ENCODE measurements at regions not wholly inside any gene's neighbourhood (a gene's known extent, or its start where the extent isn't known, plus 50 kb on each side); places are given as distances from the start of the nearest gene placed in this dataset.

- Histone ChIP-seq H3K36me3 (ENCODE audit: control insufficient read depth in 2 of 2, extremely low read depth in 1 of 2, insufficient read depth in 1 of 2, low read length in 1 of 2) (no peaks in the 10 kb centered on the region), H3K9me3 (no peaks in the 10 kb centered on the region), H3K27me3 (replicated peaks in 1 of 2; ENCODE audit: control insufficient read depth in 2 of 2, extremely low read depth in 1 of 2, insufficient read depth in 2 of 2, low read length in 1 of 2) (no peaks in the 10 kb centered on the region), H3K4me1 (ENCODE audit: control insufficient read depth in 1 of 2, extremely low read depth in 1 of 2, insufficient read depth in 2 of 2, low read length in 2 of 2) (no peaks in the 10 kb centered on the region), H3K27ac (ENCODE audit: low read length) (no peak overlapping the region), H3K4me3 (ENCODE audit: control insufficient read depth in 1 of 2, extremely low read depth in 1 of 2, low read length in 1 of 2) (no peak overlapping the region)
- no peaks in the 10 kb centered on the region for H3K27me3 Mint-ChIP-seq
- no peaks in the 10 kb centered on the region for H3K4me1 Mint-ChIP-seq
- H3K9me3 Mint-ChIP-seq: peaks cover 5 to 12% (median 8%) of the 10 kb centered on the region in 3 donors
- POLR2A ChIA-PET: no interaction called here
- WGBS (ENCODE audit: insufficient coverage): 55% methylated on average over 3 of the region's 5 CpGs
- DNase-seq (no peak), ATAC-seq (replicated peaks in 1 of 4) (no peak)
- no peaks in the 10 kb centered on the region for H3K36me3 Mint-ChIP-seq
- no peak overlapping the region for H3K27ac Mint-ChIP-seq
- H3K4me3 Mint-ChIP-seq: no peak overlapping the region
- CTCF ChIA-PET: no interaction called here
Observed at GRCh38 chr18:39675906-39676305, 2110.3 kb upstream of the CELF4 start.

- H3K4me3 Mint-ChIP-seq: no peak overlapping the region
- no peak for DNase-seq
- H3K27me3 Mint-ChIP-seq: no peaks in the 10 kb centered on the region
- peaks cover 5 to 12% (median 8%) of the 10 kb centered on the region in 3 donors for H3K9me3 Mint-ChIP-seq
- Histone ChIP-seq H3K9me3 (no peaks in the 10 kb centered on the region), H3K36me3 (ENCODE audit: control insufficient read depth in 2 of 2, extremely low read depth in 1 of 2, insufficient read depth in 1 of 2, low read length in 1 of 2) (no peaks in the 10 kb centered on the region), H3K27ac (ENCODE audit: low read length) (no peak overlapping the region), H3K4me3 (ENCODE audit: control insufficient read depth in 1 of 2, extremely low read depth in 1 of 2, low read length in 1 of 2) (no peak overlapping the region), H3K27me3 (replicated peaks in 1 of 2; ENCODE audit: control insufficient read depth in 2 of 2, extremely low read depth in 1 of 2, insufficient read depth in 2 of 2, low read length in 1 of 2) (no peaks in the 10 kb centered on the region), H3K4me1 (ENCODE audit: control insufficient read depth in 1 of 2, extremely low read depth in 1 of 2, insufficient read depth in 2 of 2, low read length in 2 of 2) (no peaks in the 10 kb centered on the region)
- H3K36me3 Mint-ChIP-seq: no peaks in the 10 kb centered on the region
- H3K4me1 Mint-ChIP-seq: no peaks in the 10 kb centered on the region
- no peak for ATAC-seq (replicated peaks in 1 of 4)
- CTCF ChIA-PET: no interaction called here
- POLR2A ChIA-PET: interaction anchor here in 1 of 2 donors (0.6 kb wide), 1 partner anchor 10 kb away, joined by 4 read pairs; no protein-coding TSS in a partner anchor
- no peak overlapping the region for H3K27ac Mint-ChIP-seq
- 80% methylated on average over 3 of the region's 3 CpGs for WGBS (ENCODE audit: insufficient coverage)
Observed at GRCh38 chr18:39675368-39675767, 2109.8 kb upstream of the CELF4 start.

- Histone ChIP-seq H3K4me1 (ENCODE audit: control insufficient read depth in 1 of 2, extremely low read depth in 1 of 2, insufficient read depth in 2 of 2, low read length in 2 of 2) (no peaks in the 10 kb centered on the region), H3K9me3 (no peaks in the 10 kb centered on the region), H3K36me3 (ENCODE audit: control insufficient read depth in 2 of 2, extremely low read depth in 1 of 2, insufficient read depth in 1 of 2, low read length in 1 of 2) (no peaks in the 10 kb centered on the region), H3K4me3 (ENCODE audit: control insufficient read depth in 1 of 2, extremely low read depth in 1 of 2, low read length in 1 of 2) (no peak overlapping the region), H3K27me3 (replicated peaks in 1 of 2; ENCODE audit: control insufficient read depth in 2 of 2, extremely low read depth in 1 of 2, insufficient read depth in 2 of 2, low read length in 1 of 2) (no peaks in the 10 kb centered on the region), H3K27ac (ENCODE audit: low read length) (no peak overlapping the region)
- no peak for ATAC-seq (replicated peaks in 1 of 4)
- peaks cover 0 to 12% (median 6%) of the 10 kb centered on the region in 3 donors for H3K9me3 Mint-ChIP-seq
- H3K36me3 Mint-ChIP-seq: no peaks in the 10 kb centered on the region
- CTCF ChIA-PET: no interaction called here
- no peak for DNase-seq
- WGBS (ENCODE audit: insufficient coverage): no CpG with 5 or more reads among the region's 3 CpGs
- no peak overlapping the region for H3K4me3 Mint-ChIP-seq
- H3K4me1 Mint-ChIP-seq: no peaks in the 10 kb centered on the region
- H3K27me3 Mint-ChIP-seq: no peaks in the 10 kb centered on the region
- no peak overlapping the region for H3K27ac Mint-ChIP-seq
- POLR2A ChIA-PET: no interaction called here
Observed at GRCh38 chr18:39672171-39672570, 2106.6 kb upstream of the CELF4 start.

- CTCF ChIA-PET: no interaction called here
- H3K4me1 ChIP-seq (ENCODE audit: control insufficient read depth in 1 of 2, extremely low read depth in 1 of 2, insufficient read depth in 2 of 2, low read length in 2 of 2): no peaks in the 10 kb centered on the region
- Mint-ChIP-seq H3K4me1 (no peaks in the 10 kb centered on the region), H3K27ac (no peak overlapping the region), H3K4me3 (no peak overlapping the region), H3K36me3 (no peaks in the 10 kb centered on the region), H3K9me3 (peaks cover under 1 to 13% (median 4%) of the 10 kb centered on the region in 3 donors), H3K27me3 (no peaks in the 10 kb centered on the region)
- H3K36me3 ChIP-seq (ENCODE audit: control insufficient read depth in 2 of 2, extremely low read depth in 1 of 2, insufficient read depth in 1 of 2, low read length in 1 of 2): no peaks in the 10 kb centered on the region
- ATAC-seq (replicated peaks in 1 of 4) (no peak), DNase-seq (no peak)
- H3K4me3 ChIP-seq (ENCODE audit: control insufficient read depth in 1 of 2, extremely low read depth in 1 of 2, low read length in 1 of 2): no peak overlapping the region
- H3K27ac ChIP-seq (ENCODE audit: low read length): no peak overlapping the region
- no peaks in the 10 kb centered on the region for H3K27me3 ChIP-seq (replicated peaks in 1 of 2; ENCODE audit: control insufficient read depth in 2 of 2, extremely low read depth in 1 of 2, insufficient read depth in 2 of 2, low read length in 1 of 2)
- POLR2A ChIA-PET: no interaction called here
- no peaks in the 10 kb centered on the region for H3K9me3 ChIP-seq
Observed at GRCh38 chr18:39667905-39668304, 2102.3 kb upstream of the CELF4 start.

- Mint-ChIP-seq H3K27me3 (no peaks in the 10 kb centered on the region), H3K4me1 (no peaks in the 10 kb centered on the region), H3K36me3 (no peaks in the 10 kb centered on the region), H3K9me3 (peaks cover 3 to 16% (median 4%) of the 10 kb centered on the region in 3 donors), H3K27ac (no peak overlapping the region), H3K4me3 (no peak overlapping the region)
- DNase-seq (no peak), ATAC-seq (replicated peaks in 1 of 4) (no peak)
- Histone ChIP-seq H3K9me3 (no peaks in the 10 kb centered on the region), H3K27me3 (replicated peaks in 1 of 2; ENCODE audit: control insufficient read depth in 2 of 2, extremely low read depth in 1 of 2, insufficient read depth in 2 of 2, low read length in 1 of 2) (no peaks in the 10 kb centered on the region), H3K36me3 (ENCODE audit: control insufficient read depth in 2 of 2, extremely low read depth in 1 of 2, insufficient read depth in 1 of 2, low read length in 1 of 2) (no peaks in the 10 kb centered on the region), H3K4me1 (ENCODE audit: control insufficient read depth in 1 of 2, extremely low read depth in 1 of 2, insufficient read depth in 2 of 2, low read length in 2 of 2) (no peaks in the 10 kb centered on the region), H3K27ac (ENCODE audit: low read length) (no peak overlapping the region), H3K4me3 (ENCODE audit: control insufficient read depth in 1 of 2, extremely low read depth in 1 of 2, low read length in 1 of 2) (no peak overlapping the region)
- POLR2A ChIA-PET: no interaction called here
- WGBS (ENCODE audit: insufficient coverage): 67% methylated on average over 1 of the region's 2 CpGs
- CTCF ChIA-PET: no interaction called here
Observed at GRCh38 chr18:39666541-39666940, 2100.9 kb upstream of the CELF4 start.

GRCh38 chr18:39661856-39662366, 2096.3 kb upstream of the CELF4 start:
- Histone ChIP-seq H3K27me3 (replicated peaks in 1 of 2; ENCODE audit: control insufficient read depth in 2 of 2, extremely low read depth in 1 of 2, insufficient read depth in 2 of 2, low read length in 1 of 2) (no peaks in the 10 kb centered on the region), H3K9me3 (no peaks in the 10 kb centered on the region), H3K4me3 (ENCODE audit: control insufficient read depth in 1 of 2, extremely low read depth in 1 of 2, low read length in 1 of 2) (no peak overlapping the region), H3K4me1 (ENCODE audit: control insufficient read depth in 1 of 2, extremely low read depth in 1 of 2, insufficient read depth in 2 of 2, low read length in 2 of 2) (no peaks in the 10 kb centered on the region), H3K27ac (ENCODE audit: low read length) (no peak overlapping the region), H3K36me3 (ENCODE audit: control insufficient read depth in 2 of 2, extremely low read depth in 1 of 2, insufficient read depth in 1 of 2, low read length in 1 of 2) (no peaks in the 10 kb centered on the region)
- no peak for DNase-seq
- H3K27ac Mint-ChIP-seq: no peak overlapping the region
- POLR2A ChIA-PET: no interaction called here
- H3K27me3 Mint-ChIP-seq: no peaks in the 10 kb centered on the region
- no peak overlapping the region for H3K4me3 Mint-ChIP-seq
- no peaks in the 10 kb centered on the region for H3K4me1 Mint-ChIP-seq
- no CpG with 5 or more reads among the region's 2 CpGs for WGBS (ENCODE audit: insufficient coverage)
- no peak for ATAC-seq (replicated peaks in 1 of 4)
- peaks cover 3 to 10% (median 4%) of the 10 kb centered on the region in 3 donors for H3K9me3 Mint-ChIP-seq
- CTCF ChIA-PET: no interaction called here
- H3K36me3 Mint-ChIP-seq: no peaks in the 10 kb centered on the region

- Mint-ChIP-seq H3K36me3 (no peaks in the 10 kb centered on the region), H3K4me3 (no peak overlapping the region), H3K27me3 (no peaks in the 10 kb centered on the region), H3K4me1 (no peaks in the 10 kb centered on the region), H3K27ac (no peak overlapping the region), H3K9me3 (peaks cover 2 to 10% (median 3%) of the 10 kb centered on the region in 3 donors)
- WGBS (ENCODE audit: insufficient coverage): no CpG with 5 or more reads among the region's 2 CpGs
- H3K27me3 ChIP-seq (replicated peaks in 1 of 2; ENCODE audit: control insufficient read depth in 2 of 2, extremely low read depth in 1 of 2, insufficient read depth in 2 of 2, low read length in 1 of 2): no peaks in the 10 kb centered on the region
- no peaks in the 10 kb centered on the region for H3K4me1 ChIP-seq (ENCODE audit: control insufficient read depth in 1 of 2, extremely low read depth in 1 of 2, insufficient read depth in 2 of 2, low read length in 2 of 2)
- no peak overlapping the region for H3K27ac ChIP-seq (ENCODE audit: low read length)
- H3K36me3 ChIP-seq (ENCODE audit: control insufficient read depth in 2 of 2, extremely low read depth in 1 of 2, insufficient read depth in 1 of 2, low read length in 1 of 2): no peaks in the 10 kb centered on the region
- CTCF ChIA-PET: no interaction called here
- ATAC-seq (replicated peaks in 1 of 4): no peak
- no peaks in the 10 kb centered on the region for H3K9me3 ChIP-seq
- DNase-seq: no peak
- no peak overlapping the region for H3K4me3 ChIP-seq (ENCODE audit: control insufficient read depth in 1 of 2, extremely low read depth in 1 of 2, low read length in 1 of 2)
- POLR2A ChIA-PET: no interaction called here
Observed at GRCh38 chr18:39660141-39660540, 2094.5 kb upstream of the CELF4 start.

Measured in T-cell (primary cell).